HG02759 (cell line): ENCODE measurements at regions not wholly inside any gene's neighbourhood (a gene's known extent, or its start where the extent isn't known, plus 50 kb on each side); places are given as distances from the start of the nearest gene placed in this dataset.

Experiments used
- ATAC-seq: cut with Tn5 transposase; IDR thresholded peaks from one replicate; pipeline ENCODE4 v1.9.1; 2021; ENCODE audit warnings: mild to moderate bottlenecking, moderate library complexity; ENCODE audit not compliant: unreplicated experiment

DNA sequence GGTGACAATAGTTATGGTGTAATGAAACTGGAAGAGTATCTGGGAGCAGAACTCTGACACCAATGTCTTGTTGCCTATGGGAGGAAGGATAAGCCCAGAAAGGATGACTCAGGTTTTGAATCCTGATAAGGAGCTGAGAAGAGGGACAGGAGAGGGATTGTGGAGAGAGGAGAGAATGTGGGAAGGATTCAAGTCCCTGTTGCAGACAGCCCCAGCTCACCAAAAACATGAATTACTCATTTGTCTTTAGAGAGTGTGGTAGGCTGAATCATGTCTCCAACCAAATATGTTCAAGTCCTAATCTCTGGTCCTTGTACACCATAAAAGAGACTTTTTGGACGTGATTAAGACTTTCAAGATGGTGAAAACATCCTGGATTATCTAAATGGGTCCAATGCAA, 206.9 kb upstream of the PHYHIPL start:
- no peak for ATAC-seq

DNA sequence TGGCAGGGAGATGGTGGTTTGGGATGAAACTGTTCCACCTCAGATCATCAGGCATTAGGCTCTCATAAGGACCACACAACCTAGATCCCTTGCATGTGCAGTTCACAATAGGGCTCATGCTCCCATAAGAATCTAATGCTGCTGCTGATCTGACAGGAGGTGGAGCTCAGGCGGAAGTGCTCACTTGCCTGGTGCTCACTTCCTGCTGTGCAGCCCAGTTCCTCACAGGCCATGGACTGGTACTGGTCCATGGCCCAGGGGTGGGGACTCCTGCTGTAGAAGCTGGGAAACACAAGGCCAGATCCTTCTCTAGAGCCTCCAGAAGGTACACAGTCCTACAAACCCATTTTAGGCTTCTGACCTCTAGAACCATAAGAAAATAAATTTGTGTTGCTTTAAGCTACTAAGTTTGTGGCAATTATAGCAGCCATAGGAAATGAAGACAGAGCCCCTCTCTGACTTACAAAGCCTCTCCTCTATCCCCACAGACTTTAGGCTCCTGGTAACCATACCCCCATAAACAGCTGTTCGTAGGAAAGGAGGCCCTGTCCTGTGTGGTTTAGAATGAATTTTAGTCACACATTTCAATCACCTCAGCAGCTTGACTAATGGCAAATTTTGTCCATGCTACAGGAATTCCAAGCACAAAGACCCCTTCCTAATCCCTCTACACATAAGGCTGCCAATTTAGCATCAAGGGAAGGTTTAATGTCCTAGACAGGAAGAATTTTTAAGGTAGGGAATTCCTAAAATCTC, 206.1 kb upstream of the PHYHIPL start:
- ATAC-seq = no peak

DNA sequence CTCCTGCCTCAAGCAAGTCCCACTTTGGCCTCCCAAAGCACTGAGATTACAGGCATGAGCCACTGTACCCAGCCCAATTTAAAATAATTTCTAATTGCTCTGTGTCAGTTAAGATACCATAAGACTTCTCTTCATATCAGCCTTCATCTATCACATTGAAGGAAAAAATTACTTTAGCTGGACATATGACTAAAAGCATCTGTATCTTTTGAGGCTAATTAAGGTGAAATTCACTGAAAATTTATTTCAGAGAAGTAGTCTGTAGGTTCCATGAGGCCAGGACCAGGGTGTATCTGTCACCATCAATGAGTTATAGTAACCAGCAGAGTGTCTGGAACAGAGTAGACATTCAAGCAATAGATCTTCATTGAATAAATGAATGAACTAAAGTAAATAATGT, 205.2 kb upstream of the PHYHIPL start:
- no peak for ATAC-seq

- ATAC-seq = no peak
Observed at GRCh38 chr10:58971796-58972491, 204.5 kb upstream of the PHYHIPL start.

- no peak for ATAC-seq
Observed at GRCh38 chr10:58972576-58973234, 203.7 kb upstream of the PHYHIPL start.

- ATAC-seq = no peak
Observed at GRCh38 chr10:58973235-58973595, 203.2 kb upstream of the PHYHIPL start.

DNA sequence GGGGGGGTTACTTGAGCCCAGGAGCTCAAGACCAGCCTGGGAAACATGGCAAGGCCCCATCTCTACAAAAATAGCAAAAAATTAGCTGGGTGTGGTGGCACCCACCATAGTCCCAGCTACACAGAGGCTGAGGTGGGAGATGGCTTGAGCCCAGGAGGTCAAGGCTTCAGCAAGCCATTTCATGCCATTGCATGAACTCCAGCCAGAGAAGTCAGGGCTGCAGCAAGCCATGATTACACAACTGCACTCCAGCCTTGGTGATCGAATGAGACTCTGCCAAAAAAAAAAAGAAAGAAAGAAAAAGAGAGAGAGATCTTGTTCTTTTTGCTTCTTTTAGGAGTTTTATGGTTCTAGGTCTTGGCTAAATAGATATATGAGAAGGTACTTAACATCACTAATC, 200.2 kb upstream of the PHYHIPL start:
- ATAC-seq = no peak

- no peak for ATAC-seq
Observed at GRCh38 chr10:58979711-58980110, 196.7 kb upstream of the PHYHIPL start.

DNA sequence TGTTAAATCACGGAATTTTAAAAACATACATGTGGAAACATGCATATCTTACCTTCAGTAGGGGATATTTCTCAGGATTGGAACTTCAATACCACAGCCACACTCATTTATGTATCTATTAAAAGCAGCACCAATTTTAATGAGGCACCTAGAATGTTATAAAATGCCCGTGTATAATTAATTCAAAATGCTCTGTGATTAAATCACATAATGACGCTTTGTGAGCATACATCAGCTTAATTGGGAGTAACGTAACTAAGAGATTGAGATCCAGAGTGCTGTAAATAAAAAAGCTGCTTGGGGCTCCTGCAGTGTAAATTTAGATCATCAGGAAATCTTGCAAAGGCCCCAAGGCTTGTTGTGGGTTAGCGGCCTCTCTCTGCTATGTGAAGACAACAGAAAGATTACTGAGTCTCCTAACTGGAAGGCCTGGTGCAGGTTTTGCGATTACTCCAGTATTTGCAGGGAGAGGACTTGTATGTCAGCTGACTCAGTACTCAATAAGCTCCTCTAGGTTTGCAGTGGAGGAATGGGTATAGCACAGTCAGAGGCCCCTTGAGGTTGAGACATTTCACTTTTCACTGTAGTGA, 195.5 kb upstream of the PHYHIPL start:
- ATAC-seq = no peak

GRCh38 chr10:58981846-58982245, 194.6 kb upstream of the PHYHIPL start:
- no peak for ATAC-seq

- no peak for ATAC-seq
Observed at GRCh38 chr10:58982470-58983239, 193.8 kb upstream of the PHYHIPL start.

- ATAC-seq = no peak
Observed at GRCh38 chr10:58985216-58985615, 191.2 kb upstream of the PHYHIPL start.

DNA sequence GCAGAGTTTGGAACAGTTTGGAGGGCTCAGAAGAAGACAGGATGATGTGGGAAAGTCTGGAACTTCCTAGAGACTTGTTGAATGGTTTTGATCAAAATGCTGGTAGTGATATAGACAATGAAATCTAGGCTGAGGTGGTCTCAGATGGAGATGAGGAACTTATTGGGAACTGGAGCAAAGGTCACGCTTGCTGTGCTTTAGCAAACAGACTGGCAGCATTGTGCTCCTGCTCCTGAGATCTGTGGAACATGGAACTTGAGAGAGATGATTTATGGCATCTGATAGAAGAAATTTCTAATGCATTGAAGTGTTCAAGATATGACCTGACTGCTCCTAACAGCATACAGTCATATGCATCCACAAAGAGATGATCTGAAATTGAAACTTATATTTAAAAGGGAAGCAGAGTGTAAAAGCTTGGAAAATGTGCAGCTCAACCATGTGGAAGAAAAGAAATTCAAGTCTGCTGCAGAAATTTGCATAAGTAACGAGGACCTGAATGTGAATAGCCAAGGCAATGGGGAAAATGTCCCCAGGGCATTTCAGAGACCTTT, 186.9 kb upstream of the PHYHIPL start:
- ATAC-seq = no peak

GRCh38 chr10:58990693-58991092, 185.8 kb upstream of the PHYHIPL start:
- ATAC-seq = no peak

GRCh38 chr10:58991856-58992255, 184.6 kb upstream of the PHYHIPL start:
- no peak for ATAC-seq

- ATAC-seq = no peak
Observed at GRCh38 chr10:58992830-58993460, 183.5 kb upstream of the PHYHIPL start.

- peak; percentile 82 for ATAC-seq
Observed at GRCh38 chr10:58993480-58994221, 182.8 kb upstream of the PHYHIPL start.

GRCh38 chr10:58994226-58995057, 182.0 kb upstream of the PHYHIPL start:
- ATAC-seq = no peak
